Activated naive CD4-positive, alpha-beta T cell (primary cell): ENCODE measurements at regions not wholly inside any gene's neighbourhood (a gene's known extent, or its start where the extent isn't known, plus 50 kb on each side); places are given as distances from the start of the nearest gene placed in this dataset.

Experiments used
- DNase-seq, 4 experiments: peaks; one replicate each; lab custom pipeline; 2025; lab: John Stamatoyannopoulos, UW

GRCh38 chr2:173589604-173590275 is 235.1 kb downstream of the CDCA7 start:
- no peak for DNase-seq

- no peak for DNase-seq
These were observed 235.7 kb downstream of the CDCA7 start for GRCh38 chr2:173590276-173590861.

- DNase-seq = no peak
These were observed 238.4 kb downstream of the CDCA7 start for GRCh38 chr2:173593109-173593508.

- DNase-seq = no peak
These were observed 241.6 kb downstream of the CDCA7 start for GRCh38 chr2:173596244-173596643.

GRCh38 chr2:173598525-173598924 is 243.9 kb downstream of the CDCA7 start:
- no peak for DNase-seq

- DNase-seq = no peak
These were observed 245.2 kb downstream of the CDCA7 start for GRCh38 chr2:173599821-173600359.

GRCh38 chr2:173602153-173602795 is 247.6 kb downstream of the CDCA7 start:
- no peak for DNase-seq

GRCh38 chr2:173605994-173606393 is 251.3 kb downstream of the CDCA7 start:
- DNase-seq = no peak

GRCh38 chr2:173606619-173607248 is 252.1 kb downstream of the CDCA7 start:
- no peak for DNase-seq

- DNase-seq = no peak
These were observed 253.1 kb downstream of the CDCA7 start for GRCh38 chr2:173607606-173608311.

GRCh38 chr2:173611121-173611520 is 256.4 kb downstream of the CDCA7 start:
- no peak for DNase-seq

- no peak for DNase-seq
These were observed 257.7 kb downstream of the CDCA7 start for GRCh38 chr2:173612354-173612753.

- DNase-seq = no peak
These were observed 258.7 kb downstream of the CDCA7 start for GRCh38 chr2:173613386-173613785.

GRCh38 chr2:173614265-173614930 is 259.7 kb downstream of the CDCA7 start:
- DNase-seq = no peak

- no peak for DNase-seq
These were observed 269.0 kb downstream of the CDCA7 start for GRCh38 chr2:173623438-173624319.

- DNase-seq = no peak
These were observed 270.6 kb downstream of the CDCA7 start for GRCh38 chr2:173625315-173625714.

GRCh38 chr2:173629076-173629475 is 274.4 kb downstream of the CDCA7 start:
- no peak for DNase-seq

- no peak for DNase-seq
These were observed 275.9 kb downstream of the CDCA7 start for GRCh38 chr2:173630425-173631126.

- DNase-seq = no peak
These were observed 276.4 kb downstream of the CDCA7 start for GRCh38 chr2:173631127-173631460.

- DNase-seq = no peak
These were observed 289.5 kb downstream of the CDCA7 start for GRCh38 chr2:173644146-173644545.
